ENCODE measurements at regions not wholly inside any gene's neighbourhood (a gene's known extent, or its start where the extent isn't known, plus 50 kb on each side); places are given as distances from the start of the nearest gene placed in this dataset.

- no peak overlapping the region for H2AFZ ChIP-seq (ENCODE audit: low read depth, low read length)
- peaks cover 6% of the 10 kb centered on the region for H3K4me1 ChIP-seq (ENCODE audit: insufficient read depth, low read length)
- H3K9me3 ChIP-seq (ENCODE audit: low read length) = peaks cover under 1% of the 10 kb centered on the region
- H3K4me3 ChIP-seq (ENCODE audit: low read length) = no peak overlapping the region
- H3K27me3 ChIP-seq (ENCODE audit: insufficient read depth, low read length) = no peaks in the 10 kb centered on the region
- H3K36me3 ChIP-seq (ENCODE audit: insufficient read depth, low read length) = no peaks in the 10 kb centered on the region
Observed at GRCh38 chr4:141417387-141417786, 196.7 kb downstream of the ZNF330 start.

DNA sequence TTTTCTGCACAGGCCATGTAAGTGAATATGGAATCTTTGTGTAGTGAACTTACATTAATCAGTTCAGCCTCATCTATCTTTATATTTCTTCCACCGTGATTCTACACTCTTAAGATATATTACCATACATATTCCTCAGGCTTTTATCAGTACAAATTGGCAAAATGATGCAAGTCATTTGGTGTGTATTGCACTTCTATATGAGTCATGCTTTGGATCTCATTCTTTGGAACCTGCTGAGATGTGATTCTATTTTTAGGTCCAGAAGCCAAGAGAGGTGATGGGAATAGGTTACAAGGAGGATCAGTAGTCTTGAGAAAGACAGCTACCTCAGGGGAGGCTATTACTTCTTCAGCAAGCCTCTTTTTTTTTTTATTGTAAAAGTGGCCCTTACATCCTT, 204.4 kb downstream of the ZNF330 start:
- Histone ChIP-seq H3K36me3 (ENCODE audit: insufficient read depth, low read length) (no peaks in the 10 kb centered on the region), H2AFZ (ENCODE audit: low read depth, low read length) (no peak overlapping the region), H3K9me3 (ENCODE audit: low read length) (peaks cover 2% of the 10 kb centered on the region), H3K4me3 (ENCODE audit: low read length) (no peak overlapping the region), H3K27me3 (ENCODE audit: insufficient read depth, low read length) (no peaks in the 10 kb centered on the region), H3K4me1 (ENCODE audit: insufficient read depth, low read length) (peaks cover 3% of the 10 kb centered on the region)

GRCh38 chr4:141427726-141428296, 207.1 kb downstream of the ZNF330 start:
- Histone ChIP-seq H3K36me3 (ENCODE audit: insufficient read depth, low read length) (no peaks in the 10 kb centered on the region), H3K4me1 (ENCODE audit: insufficient read depth, low read length) (no peaks in the 10 kb centered on the region), H3K4me3 (ENCODE audit: low read length) (no peak overlapping the region), H2AFZ (ENCODE audit: low read depth, low read length) (no peak overlapping the region), H3K27me3 (ENCODE audit: insufficient read depth, low read length) (no peaks in the 10 kb centered on the region), H3K9me3 (ENCODE audit: low read length) (no peaks in the 10 kb centered on the region)

DNA sequence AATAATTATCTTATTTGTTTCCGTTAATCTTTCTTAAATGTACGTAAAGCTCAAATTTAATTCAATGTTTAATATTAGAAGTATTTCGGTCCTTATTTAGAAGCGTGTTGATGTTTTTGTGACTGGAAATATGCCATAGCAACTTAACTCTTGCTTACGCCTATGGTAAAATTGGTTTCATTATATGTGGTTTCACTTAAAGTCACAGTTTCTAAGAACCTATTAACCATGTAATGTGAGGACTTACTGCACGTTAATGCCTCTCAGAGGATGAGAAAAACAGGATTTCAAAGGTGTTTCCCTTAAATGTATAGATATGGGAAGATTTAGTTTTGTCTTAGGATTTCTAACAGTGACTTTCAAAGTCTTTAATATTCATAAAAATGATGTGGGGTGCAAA, 206.4 kb upstream of the IL15 start:
- no peak overlapping the region for H3K4me3 ChIP-seq (ENCODE audit: low read length)
- H3K36me3 ChIP-seq (ENCODE audit: insufficient read depth, low read length) = no peaks in the 10 kb centered on the region
- no peaks in the 10 kb centered on the region for H3K4me1 ChIP-seq (ENCODE audit: insufficient read depth, low read length)
- no peaks in the 10 kb centered on the region for H3K9me3 ChIP-seq (ENCODE audit: low read length)
- no peaks in the 10 kb centered on the region for H3K27me3 ChIP-seq (ENCODE audit: insufficient read depth, low read length)
- H2AFZ ChIP-seq (ENCODE audit: low read depth, low read length) = no peak overlapping the region

- Histone ChIP-seq H3K36me3 (ENCODE audit: insufficient read depth, low read length) (no peaks in the 10 kb centered on the region), H3K9me3 (ENCODE audit: low read length) (no peaks in the 10 kb centered on the region), H3K27me3 (ENCODE audit: insufficient read depth, low read length) (no peaks in the 10 kb centered on the region), H2AFZ (ENCODE audit: low read depth, low read length) (no peak overlapping the region), H3K4me3 (ENCODE audit: low read length) (no peak overlapping the region), H3K4me1 (ENCODE audit: insufficient read depth, low read length) (no peaks in the 10 kb centered on the region)
Observed at GRCh38 chr4:141430686-141431085, 205.7 kb upstream of the IL15 start.

DNA sequence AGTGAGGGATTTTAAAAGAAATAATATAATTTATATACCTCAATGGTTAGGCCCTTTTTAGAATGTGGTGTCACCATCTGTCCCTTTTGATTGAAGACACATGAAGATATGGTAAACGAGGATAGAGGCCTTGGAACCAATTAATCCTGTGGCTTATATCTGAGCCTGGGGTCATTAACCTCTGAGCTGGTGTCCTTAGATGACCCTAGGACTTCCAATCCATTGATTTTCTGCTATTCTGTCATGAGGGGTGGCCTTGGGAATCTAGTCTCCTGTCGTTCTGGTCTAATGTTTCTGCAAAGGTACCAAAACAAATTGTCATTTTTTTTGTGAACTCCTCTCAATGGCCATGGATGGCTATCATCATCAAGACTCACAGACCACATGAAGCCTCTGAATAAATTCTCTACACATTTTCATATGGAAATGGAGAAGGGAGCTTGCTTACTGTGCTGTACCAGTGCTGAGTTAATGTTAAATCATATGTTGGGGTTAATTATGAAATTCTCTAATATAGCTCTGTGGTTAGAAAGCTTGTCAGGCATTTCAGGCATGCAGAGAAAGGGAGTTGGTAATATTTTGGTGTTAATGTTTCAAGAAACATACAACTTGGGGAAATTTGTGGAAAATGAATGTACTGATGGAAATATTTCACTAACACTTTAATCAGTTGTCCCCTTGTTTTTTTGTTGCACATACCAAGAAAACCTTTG, 204.2 kb upstream of the IL15 start:
- no peak overlapping the region for H3K4me3 ChIP-seq (ENCODE audit: low read length)
- H3K9me3 ChIP-seq (ENCODE audit: low read length) = no peaks in the 10 kb centered on the region
- no peaks in the 10 kb centered on the region for H3K4me1 ChIP-seq (ENCODE audit: insufficient read depth, low read length)
- H2AFZ ChIP-seq (ENCODE audit: low read depth, low read length) = no peak overlapping the region
- H3K27me3 ChIP-seq (ENCODE audit: insufficient read depth, low read length) = no peaks in the 10 kb centered on the region
- no peaks in the 10 kb centered on the region for H3K36me3 ChIP-seq (ENCODE audit: insufficient read depth, low read length)

DNA sequence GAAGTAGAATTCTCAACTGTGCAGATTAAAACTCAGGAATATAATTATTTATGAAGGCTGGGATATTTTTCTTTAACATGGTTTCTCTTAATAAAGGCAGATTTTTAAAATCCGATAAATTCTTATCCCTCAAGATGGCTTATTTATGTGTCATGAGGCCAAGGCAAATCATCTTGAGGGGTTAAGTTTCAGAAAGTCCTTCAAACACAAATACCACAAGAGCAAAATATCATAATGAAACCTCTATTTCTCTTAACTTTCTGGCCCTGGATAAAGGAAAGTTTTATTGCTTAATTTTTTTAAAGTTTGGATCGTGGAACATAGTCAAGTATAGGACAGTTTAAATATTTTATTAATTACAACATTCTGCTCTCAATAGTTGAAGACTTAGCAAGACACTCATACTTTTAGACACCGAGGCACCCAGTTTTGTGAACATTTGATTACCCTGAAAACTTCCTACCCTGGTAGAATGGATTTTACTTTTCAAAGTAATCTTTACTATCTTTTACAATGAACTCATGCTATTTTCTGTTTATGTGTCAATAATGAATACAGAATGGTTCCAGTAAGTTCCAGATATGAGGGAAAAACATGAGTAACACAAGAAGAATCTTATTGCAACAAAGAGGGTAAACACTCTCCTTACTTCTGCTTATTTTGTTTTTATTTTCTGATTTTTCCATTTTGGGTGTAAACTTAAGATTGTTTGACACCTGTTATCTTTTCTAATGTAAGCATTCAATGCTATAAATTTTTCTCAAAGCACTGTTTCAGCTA, 200.7 kb upstream of the IL15 start:
- H3K36me3 ChIP-seq (ENCODE audit: insufficient read depth, low read length) = no peaks in the 10 kb centered on the region
- no peak overlapping the region for H2AFZ ChIP-seq (ENCODE audit: low read depth, low read length)
- no peaks in the 10 kb centered on the region for H3K4me1 ChIP-seq (ENCODE audit: insufficient read depth, low read length)
- H3K27me3 ChIP-seq (ENCODE audit: insufficient read depth, low read length) = no peaks in the 10 kb centered on the region
- no peaks in the 10 kb centered on the region for H3K9me3 ChIP-seq (ENCODE audit: low read length)
- no peak overlapping the region for H3K4me3 ChIP-seq (ENCODE audit: low read length)

DNA sequence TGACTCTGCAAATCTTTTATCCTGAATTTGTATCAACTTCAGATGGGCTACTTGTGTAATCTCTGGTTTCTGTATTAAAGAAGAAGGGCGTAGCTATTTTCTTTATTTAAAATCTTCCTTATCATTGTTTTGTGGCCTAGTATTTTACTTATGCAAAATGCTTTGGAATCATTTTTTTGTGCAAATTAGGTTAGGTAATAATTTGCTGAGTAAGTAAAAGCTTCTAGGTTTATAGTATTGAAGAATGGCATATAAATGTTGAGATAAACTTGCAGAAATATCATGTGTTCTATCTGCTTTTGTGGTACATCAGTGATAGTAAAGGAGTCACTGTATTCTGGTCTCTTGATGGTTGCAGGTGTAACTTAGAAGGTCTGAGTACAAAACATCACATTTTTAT, 197.2 kb upstream of the IL15 start:
- Histone ChIP-seq H3K4me3 (ENCODE audit: low read length) (no peak overlapping the region), H3K4me1 (ENCODE audit: insufficient read depth, low read length) (no peaks in the 10 kb centered on the region), H3K27me3 (ENCODE audit: insufficient read depth, low read length) (no peaks in the 10 kb centered on the region), H3K9me3 (ENCODE audit: low read length) (no peaks in the 10 kb centered on the region), H2AFZ (ENCODE audit: low read depth, low read length) (no peak overlapping the region), H3K36me3 (ENCODE audit: insufficient read depth, low read length) (no peaks in the 10 kb centered on the region)

GRCh38 chr4:141447761-141448160, 188.6 kb upstream of the IL15 start:
- no peak overlapping the region for H3K4me3 ChIP-seq (ENCODE audit: low read length)
- H3K36me3 ChIP-seq (ENCODE audit: insufficient read depth, low read length) = no peaks in the 10 kb centered on the region
- no peaks in the 10 kb centered on the region for H3K9me3 ChIP-seq (ENCODE audit: low read length)
- H3K4me1 ChIP-seq (ENCODE audit: insufficient read depth, low read length) = no peaks in the 10 kb centered on the region
- no peaks in the 10 kb centered on the region for H3K27me3 ChIP-seq (ENCODE audit: insufficient read depth, low read length)
- no peak overlapping the region for H2AFZ ChIP-seq (ENCODE audit: low read depth, low read length)

GRCh38 chr4:141448490-141448889, 187.9 kb upstream of the IL15 start:
- no peaks in the 10 kb centered on the region for H3K9me3 ChIP-seq (ENCODE audit: low read length)
- H3K27me3 ChIP-seq (ENCODE audit: insufficient read depth, low read length) = no peaks in the 10 kb centered on the region
- H2AFZ ChIP-seq (ENCODE audit: low read depth, low read length) = no peak overlapping the region
- no peaks in the 10 kb centered on the region for H3K4me1 ChIP-seq (ENCODE audit: insufficient read depth, low read length)
- no peak overlapping the region for H3K4me3 ChIP-seq (ENCODE audit: low read length)
- H3K36me3 ChIP-seq (ENCODE audit: insufficient read depth, low read length) = no peaks in the 10 kb centered on the region

DNA sequence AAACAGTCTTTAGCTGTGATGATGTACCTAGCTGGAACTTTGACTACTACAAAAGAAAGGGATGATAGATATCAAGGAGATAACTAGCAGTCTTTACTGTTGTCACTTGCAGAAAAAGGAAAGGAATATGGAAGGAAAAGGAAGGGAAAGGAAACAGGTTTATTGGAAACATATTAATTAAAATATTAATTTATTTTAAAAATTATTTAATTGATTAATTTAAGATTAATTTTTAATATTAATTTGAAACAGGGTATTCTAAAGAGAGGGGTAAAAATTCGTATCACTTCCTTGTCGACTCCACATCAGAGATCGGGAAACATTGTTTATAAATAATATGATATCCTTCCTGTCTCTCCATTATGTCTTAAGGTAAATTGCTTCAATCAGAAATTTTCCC, 186.5 kb upstream of the IL15 start:
- H3K27me3 ChIP-seq (ENCODE audit: insufficient read depth, low read length) = no peaks in the 10 kb centered on the region
- H3K4me1 ChIP-seq (ENCODE audit: insufficient read depth, low read length) = no peaks in the 10 kb centered on the region
- H3K4me3 ChIP-seq (ENCODE audit: low read length) = no peak overlapping the region
- no peaks in the 10 kb centered on the region for H3K9me3 ChIP-seq (ENCODE audit: low read length)
- H2AFZ ChIP-seq (ENCODE audit: low read depth, low read length) = no peak overlapping the region
- H3K36me3 ChIP-seq (ENCODE audit: insufficient read depth, low read length) = no peaks in the 10 kb centered on the region

GRCh38 chr4:141455651-141456050, 180.7 kb upstream of the IL15 start:
- no peaks in the 10 kb centered on the region for H3K9me3 ChIP-seq (ENCODE audit: low read length)
- no peaks in the 10 kb centered on the region for H3K27me3 ChIP-seq (ENCODE audit: insufficient read depth, low read length)
- H3K4me3 ChIP-seq (ENCODE audit: low read length) = no peak overlapping the region
- H3K36me3 ChIP-seq (ENCODE audit: insufficient read depth, low read length) = no peaks in the 10 kb centered on the region
- H3K4me1 ChIP-seq (ENCODE audit: insufficient read depth, low read length) = no peaks in the 10 kb centered on the region
- H2AFZ ChIP-seq (ENCODE audit: low read depth, low read length) = no peak overlapping the region

GRCh38 chr4:141457653-141458052, 178.7 kb upstream of the IL15 start:
- Histone ChIP-seq H2AFZ (ENCODE audit: low read depth, low read length) (no peak overlapping the region), H3K4me3 (ENCODE audit: low read length) (no peak overlapping the region), H3K36me3 (ENCODE audit: insufficient read depth, low read length) (no peaks in the 10 kb centered on the region), H3K27me3 (ENCODE audit: insufficient read depth, low read length) (no peaks in the 10 kb centered on the region), H3K4me1 (ENCODE audit: insufficient read depth, low read length) (no peaks in the 10 kb centered on the region), H3K9me3 (ENCODE audit: low read length) (no peaks in the 10 kb centered on the region)

All from neuron (in vitro differentiated cells).